ENCODE measurements at regions not wholly inside any gene's neighbourhood (a gene's known extent, or its start where the extent isn't known, plus 50 kb on each side); places are given as distances from the start of the nearest gene placed in this dataset.

- no peak for DNase-seq (ENCODE audit: low read depth)
Measured at GRCh38 chr6:105764315-105764714, 321.8 kb upstream of the PRDM1 start.

GRCh38 chr6:105763866-105764265 is 322.3 kb upstream of the PRDM1 start:
- no peak for DNase-seq (ENCODE audit: low read depth)

DNA sequence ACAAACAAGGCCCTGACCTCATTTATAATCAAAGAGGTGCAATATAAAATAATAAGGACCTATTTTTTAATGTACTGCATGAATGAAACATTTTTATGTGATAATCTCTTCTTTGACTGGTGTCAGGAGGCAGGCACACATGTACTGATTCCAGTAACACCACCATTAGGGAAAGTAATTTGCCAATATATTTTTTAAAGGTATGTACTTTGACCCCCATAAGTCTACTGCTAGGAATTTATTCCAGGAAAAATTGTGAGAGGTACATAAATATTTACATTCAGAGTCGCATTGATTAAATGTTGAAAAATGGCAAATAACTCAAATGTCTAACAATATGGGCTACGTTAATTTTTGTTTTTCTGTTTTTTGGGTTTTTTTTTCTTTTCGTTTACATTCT is 325.4 kb upstream of the PRDM1 start:
- DNase-seq (ENCODE audit: low read depth), result no peak

DNA sequence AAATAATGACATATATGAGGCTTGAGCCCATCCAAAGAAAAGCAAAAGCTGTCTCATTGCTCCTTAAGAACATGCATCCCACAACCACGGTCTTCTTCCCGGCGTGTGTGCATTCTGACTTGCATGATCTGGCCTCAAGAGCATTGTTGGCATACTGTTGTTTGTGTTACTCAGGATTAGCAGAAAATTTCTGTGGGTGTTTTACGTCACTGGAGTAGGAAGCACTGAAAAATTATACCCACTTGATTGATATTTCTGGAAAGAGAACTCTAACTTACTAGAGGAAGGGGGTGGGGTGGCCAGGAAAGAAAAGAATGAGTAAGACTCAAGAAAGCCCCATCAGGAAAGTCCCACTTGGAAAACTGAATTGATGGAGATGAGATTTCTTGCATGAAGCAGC is 326.2 kb upstream of the PRDM1 start:
- DNase-seq (ENCODE audit: low read depth), result no peak

DNA sequence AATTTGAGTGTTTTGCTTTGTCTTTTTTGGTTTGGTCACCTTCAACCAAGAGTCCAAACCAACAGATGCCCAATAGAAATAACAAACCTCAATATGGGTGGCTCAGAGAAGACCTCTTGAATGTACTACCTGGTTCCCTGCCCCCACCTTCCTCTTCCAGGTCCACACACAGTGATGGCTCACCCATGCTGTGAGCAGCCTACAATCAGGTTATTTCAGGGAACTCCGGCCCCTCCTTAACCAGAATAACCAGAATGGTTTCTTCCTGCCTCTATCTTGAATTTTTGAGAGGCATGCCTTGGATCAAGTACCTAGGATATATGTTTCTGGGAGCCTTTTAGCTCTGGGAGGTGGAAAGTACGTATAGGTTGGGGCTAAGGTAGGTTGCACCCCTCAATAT is 327.1 kb upstream of the PRDM1 start:
- no peak for DNase-seq (ENCODE audit: low read depth)

DNA sequence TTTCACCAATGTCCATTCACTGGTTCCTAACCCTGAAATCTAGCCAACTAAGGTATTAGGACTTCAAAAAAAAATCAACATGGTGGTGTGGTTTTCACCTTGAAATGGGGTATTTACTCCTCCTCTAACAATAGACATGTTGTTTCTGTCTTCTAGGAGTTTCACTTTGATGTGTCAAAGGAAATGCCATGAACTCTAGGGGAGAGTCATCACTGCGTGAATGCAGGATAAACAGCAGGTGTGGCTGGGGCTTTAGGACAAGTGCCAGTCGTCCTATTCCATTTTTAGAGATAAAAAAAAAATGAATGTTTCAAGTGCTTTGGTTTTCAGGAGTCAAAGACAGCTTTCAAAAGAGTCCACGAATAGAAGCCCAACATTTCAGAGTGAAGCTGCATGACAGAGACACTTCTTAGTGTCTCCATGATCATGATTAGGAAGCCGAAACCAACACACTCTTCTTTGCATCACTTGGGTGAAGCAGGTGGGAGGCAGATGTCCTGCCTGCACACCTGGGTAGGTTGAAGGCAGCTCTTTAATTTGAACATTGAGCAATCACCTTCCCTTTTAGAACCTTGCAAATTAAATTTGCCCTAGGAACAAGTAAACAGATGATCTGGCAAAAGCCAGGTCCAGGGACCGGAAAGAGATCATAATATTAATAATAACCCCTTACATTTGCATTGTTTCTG is 328.5 kb upstream of the PRDM1 start:
- DNase-seq (ENCODE audit: low read depth), result no peak

DNA sequence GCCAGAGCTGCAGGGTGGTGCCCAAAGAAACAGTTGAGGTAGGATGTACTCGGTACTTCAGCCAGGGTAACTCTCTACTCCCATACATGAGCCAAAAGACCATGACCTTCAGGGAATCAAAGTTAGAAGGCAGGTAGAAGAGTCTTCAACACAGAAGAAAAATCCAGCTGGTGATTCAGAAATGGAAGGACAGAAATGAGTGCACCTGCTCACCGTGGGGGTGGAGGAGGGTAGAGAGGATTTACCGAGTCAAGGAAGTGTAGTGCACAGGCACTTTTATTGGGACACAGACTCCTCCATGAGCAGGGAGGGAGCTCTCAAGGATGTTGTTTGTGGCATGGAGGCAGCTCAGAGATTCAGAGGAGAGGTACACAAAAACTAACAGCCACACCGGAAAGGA is 330.3 kb upstream of the PRDM1 start:
- DNase-seq (ENCODE audit: low read depth), result no peak

GRCh38 chr6:105753620-105754211 is 332.4 kb upstream of the PRDM1 start:
- DNase-seq (ENCODE audit: low read depth), result no peak

- no peak for DNase-seq (ENCODE audit: low read depth)
Measured at GRCh38 chr6:105753207-105753606, 332.9 kb upstream of the PRDM1 start.

DNA sequence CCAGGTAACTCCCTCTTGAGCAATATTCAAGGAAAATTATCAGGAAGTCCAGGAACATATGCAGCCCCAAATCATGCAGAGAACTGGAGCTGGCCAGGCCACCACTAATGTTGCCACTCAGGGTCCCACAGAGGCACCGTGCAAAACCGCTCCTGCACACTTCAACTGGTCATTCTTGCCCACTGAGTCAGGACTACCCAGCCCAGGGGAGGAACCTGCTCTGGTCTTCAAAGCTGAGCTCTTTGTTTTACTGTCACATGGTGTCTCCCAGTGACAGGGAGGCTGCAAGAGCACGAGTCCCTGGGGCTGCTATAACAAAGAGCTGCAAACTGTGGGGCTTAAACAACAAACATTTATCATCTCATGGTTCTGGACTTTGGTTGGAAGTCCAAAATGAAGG is 336.0 kb upstream of the PRDM1 start:
- no peak for DNase-seq (ENCODE audit: low read depth)

- no peak for DNase-seq (ENCODE audit: low read depth)
Measured at GRCh38 chr6:105748737-105749161, 337.4 kb upstream of the PRDM1 start.

GRCh38 chr6:105747823-105748405 is 338.2 kb upstream of the PRDM1 start:
- DNase-seq (ENCODE audit: low read depth), result no peak

DNA sequence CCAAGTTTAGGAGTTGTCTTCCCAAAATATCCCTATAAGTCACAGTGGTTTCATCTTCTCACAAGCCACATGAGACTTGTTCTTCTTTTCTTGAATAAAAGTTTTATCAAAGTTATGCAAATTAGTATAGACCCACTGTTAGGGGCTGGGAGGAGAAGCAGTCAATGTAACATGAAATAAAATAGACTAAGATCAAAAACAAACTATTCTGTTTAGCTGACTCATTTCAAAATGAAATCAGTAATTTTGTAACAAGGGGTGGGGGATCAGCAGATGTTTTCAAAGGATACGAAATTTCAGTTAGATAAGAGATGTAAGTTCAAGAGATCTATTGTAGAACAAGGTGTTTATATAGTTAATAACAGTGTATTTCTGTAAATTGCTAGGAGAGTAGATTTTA is 339.6 kb upstream of the PRDM1 start:
- DNase-seq (ENCODE audit: low read depth), result no peak

DNA sequence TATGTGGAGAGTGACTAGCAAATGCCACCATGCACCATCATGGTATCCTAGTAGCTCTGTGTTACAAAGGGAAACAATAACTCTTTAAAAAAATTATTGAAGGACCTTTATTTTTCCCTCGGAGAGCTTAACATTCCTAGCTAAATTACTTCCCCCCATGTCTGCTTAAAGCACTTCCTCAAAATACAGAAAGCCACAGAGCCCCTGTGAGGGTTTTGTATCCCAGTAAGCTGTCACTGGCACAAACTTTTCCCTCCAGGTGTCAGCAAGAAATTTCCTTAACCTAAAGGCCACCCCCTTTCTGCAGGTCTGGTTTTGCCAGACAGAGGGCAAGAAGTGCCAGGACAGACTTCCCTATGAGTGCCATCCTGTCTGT is 340.0 kb upstream of the PRDM1 start:
- no peak for DNase-seq (ENCODE audit: low read depth)

DNA sequence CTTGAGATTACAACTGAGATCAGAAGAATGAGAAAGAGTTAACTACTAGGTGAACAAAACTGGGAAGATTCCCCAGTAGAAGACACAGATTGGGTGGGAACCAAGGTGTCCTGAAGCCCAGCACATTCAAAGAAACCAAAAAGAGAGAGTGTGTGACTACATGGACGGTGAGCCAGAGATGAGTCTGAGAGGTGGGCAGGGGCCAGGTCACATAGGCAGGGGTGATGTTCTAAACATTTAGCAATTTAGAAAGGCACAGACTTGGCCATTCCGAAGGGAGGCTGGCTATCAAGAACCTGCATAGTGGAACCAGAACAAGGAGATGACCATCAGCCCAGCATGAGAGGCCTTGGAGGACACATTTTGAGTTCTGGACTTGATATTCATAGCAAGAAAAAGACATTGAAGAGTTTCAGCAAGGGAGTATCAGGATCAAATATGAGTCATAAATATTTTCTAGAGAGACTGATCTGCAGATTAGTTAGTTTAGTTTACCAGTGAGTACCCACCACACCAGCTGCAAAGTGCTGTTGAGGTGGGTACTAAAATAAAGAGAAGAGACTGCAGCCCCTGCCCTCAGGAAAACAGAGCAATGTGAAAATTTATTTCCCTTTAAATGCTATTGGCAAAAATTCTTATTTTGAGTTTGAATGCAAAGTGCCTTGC is 340.5 kb upstream of the PRDM1 start:
- no peak for DNase-seq (ENCODE audit: low read depth)

GRCh38 chr6:105744815-105745214 is 341.3 kb upstream of the PRDM1 start:
- no peak for DNase-seq (ENCODE audit: low read depth)

DNA sequence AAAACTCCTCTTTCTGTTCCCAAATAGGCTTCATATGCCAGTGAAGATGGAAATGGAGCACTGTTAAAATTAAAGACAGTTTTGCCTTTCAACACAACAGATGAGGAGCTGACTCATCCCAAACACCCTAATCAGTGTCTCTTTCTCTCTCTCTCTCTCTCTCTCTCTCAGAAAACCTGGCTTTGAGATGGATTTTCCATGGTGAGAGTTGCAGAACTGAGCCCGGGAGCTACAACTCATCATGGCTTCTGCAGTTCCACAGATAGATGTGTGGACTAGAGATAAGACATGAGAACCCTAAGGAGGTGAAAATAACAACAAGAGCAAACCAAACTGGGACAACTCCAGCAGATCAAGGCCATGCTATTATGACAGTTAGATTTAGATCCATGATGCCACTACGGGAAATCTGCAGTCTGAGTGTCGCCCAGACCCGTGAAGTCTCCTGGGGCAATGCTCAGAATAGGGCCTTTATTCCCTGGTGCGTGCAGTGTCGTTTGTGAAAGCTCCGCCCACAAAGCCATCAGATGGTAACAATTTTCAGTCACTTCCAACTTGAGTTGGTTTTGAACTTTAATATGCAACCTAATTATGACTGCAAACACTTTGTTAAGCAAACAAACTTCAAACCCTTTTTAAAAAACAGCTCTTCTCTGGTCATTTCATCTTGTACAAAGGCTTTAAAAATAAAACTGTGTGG is 338.2 kb upstream of the PREP start:
- no peak for DNase-seq (ENCODE audit: low read depth)

GRCh38 chr6:105739764-105740163 is 336.9 kb upstream of the PREP start:
- DNase-seq (ENCODE audit: low read depth), result no peak

DNA sequence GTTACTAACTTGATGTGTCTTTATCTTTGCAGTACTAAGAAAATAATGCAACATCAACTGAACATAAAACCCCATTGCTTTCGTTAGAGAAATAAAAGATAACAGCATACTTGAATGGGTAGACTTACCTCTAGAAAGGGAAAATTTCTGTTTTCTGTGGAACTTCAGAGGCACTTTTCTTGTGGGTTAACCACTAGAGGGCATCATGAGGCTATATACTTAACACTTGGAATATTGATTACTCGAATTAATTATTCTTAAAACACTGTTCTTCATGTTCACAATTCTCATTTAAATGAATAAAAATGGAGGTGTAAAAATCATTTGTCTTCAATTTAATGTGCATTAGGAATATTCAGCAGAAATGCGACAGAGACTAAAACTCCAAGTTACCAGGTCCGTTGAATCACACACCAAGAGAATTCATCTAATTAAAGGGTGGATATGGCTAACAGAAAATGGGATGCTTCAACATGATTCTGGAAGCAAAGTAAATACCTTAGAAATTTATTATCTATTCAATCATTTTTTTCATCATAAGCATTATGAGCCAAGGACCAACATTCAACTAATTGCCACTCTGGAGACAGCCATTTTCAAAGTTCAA is 330.8 kb upstream of the PREP start:
- DNase-seq (ENCODE audit: low read depth), result no peak

- no peak for DNase-seq (ENCODE audit: low read depth)
Measured at GRCh38 chr6:105728995-105729394, 326.1 kb upstream of the PREP start.

GRCh38 chr6:105726902-105727655 is 324.2 kb upstream of the PREP start:
- no peak for DNase-seq (ENCODE audit: low read depth)

- no peak for DNase-seq (ENCODE audit: low read depth)
Measured at GRCh38 chr6:105714846-105715245, 312.0 kb upstream of the PREP start.
